ENCODE measurements at regions not wholly inside any gene's neighbourhood (a gene's known extent, or its start where the extent isn't known, plus 50 kb on each side); places are given as distances from the start of the nearest gene placed in this dataset.

GRCh38 chr15:67946701-67947100 lies 106.9 kb upstream of the RNU6-1 start:
- Histone ChIP-seq H3K4ac (ENCODE audit: low read depth, low read length) (no peak overlapping the region), H4K5ac (ENCODE audit: insufficient read length, low read depth, low read length) (no peak overlapping the region), H2BK5ac (ENCODE audit: insufficient read length, low read length) (no peak overlapping the region), H3K18ac (ENCODE audit: insufficient read length, low read depth, low read length) (no peak overlapping the region), H3K27me3 (ENCODE audit: insufficient read depth, low read length) (no peaks in the 10 kb centered on the region), H2BK15ac (ENCODE audit: low read depth, low read length) (no peak overlapping the region), H3K9me3 (ENCODE audit: control insufficient read depth, low read depth, low read length) (no peaks in the 10 kb centered on the region), H2AFZ (ENCODE audit: low read length) (no peak overlapping the region), H2BK12ac (ENCODE audit: insufficient read length, low read depth, low read length) (no peak overlapping the region), H2AK5ac (ENCODE audit: insufficient read length, low read length) (no peak overlapping the region), H3K23me2 (ENCODE audit: insufficient read length, low read depth, low read length, poor library complexity, severe bottlenecking) (no peaks in the 10 kb centered on the region), H3K4me1 (ENCODE audit: insufficient read depth, low read length) (no peaks in the 10 kb centered on the region), H3K9ac (ENCODE audit: extremely low read depth, insufficient read length, low read length) (no peak overlapping the region), H3K79me1 (ENCODE audit: insufficient read depth, low read depth, low read length, poor library complexity, severe bottlenecking) (no peaks in the 10 kb centered on the region), H2BK120ac (ENCODE audit: low read depth, low read length, poor library complexity, severe bottlenecking) (no peak overlapping the region), H3K23ac (ENCODE audit: insufficient read length, low read depth, low read length) (no peak overlapping the region), H3K56ac (ENCODE audit: insufficient read length, low read depth, low read length) (no peak overlapping the region), H3K79me2 (ENCODE audit: insufficient read depth, low read length) (no peaks in the 10 kb centered on the region), H4K8ac (replicated peaks; ENCODE audit: insufficient read length, low read depth, low read length) (no peak overlapping the region), H3T11ph (ENCODE audit: low read length) (no peak overlapping the region), H4K91ac (ENCODE audit: insufficient read length, low read depth, low read length) (no peak overlapping the region), H3K4me2 (ENCODE audit: insufficient read depth, insufficient read length, low read length) (no peak overlapping the region), H3K14ac (ENCODE audit: insufficient read depth, low read length) (no peak overlapping the region), H2BK20ac (ENCODE audit: low read depth, low read length, poor library complexity, severe bottlenecking) (no peak overlapping the region), H4K20me1 (ENCODE audit: control insufficient read depth, insufficient read depth, insufficient read length) (no peaks in the 10 kb centered on the region), H3K27ac (ENCODE audit: insufficient read length, low read depth, low read length) (no peak overlapping the region)
- Mint-ChIP-seq H3K4me1 (peaks cover 24 to 26% of the 10 kb centered on the region in 2 experiments), H3K36me3 (ENCODE audit: insufficient read depth in 1 of 3, low read depth in 3 of 3) (no peaks in the 10 kb centered on the region; a peak in 1 of 7 replicates), H3K4me3 (no peak overlapping the region), H3K27me3 (ENCODE audit: low read depth) (no peaks in the 10 kb centered on the region; the same call in none of the 2 replicates), H3K27ac (peak overlapping the region; percentile 19 to 92 (median 89); a peak in 5 of 7 replicates), H3K9me3 (peaks cover 3 to 5% of the 10 kb centered on the region in 2 experiments; a peak in 2 of 5 replicates)
- WGBS (ENCODE audit: extremely low coverage, insufficient read length, low lambda C conversion rate) = no CpG with 5 or more reads among the region's 4 CpGs
- no peak for DNase-seq
- no peak for TF ChIP-seq CTCF (conservative IDR thresholded peaks at IDR 0.05)
